Putamen (tissue), 1 donor: ENCODE measurements at regions not wholly inside any gene's neighbourhood (a gene's known extent, or its start where the extent isn't known, plus 50 kb on each side); places are given as distances from the start of the nearest gene placed in this dataset.

Experiments
- DNase-seq: peaks from one replicate; pipeline ENCODE4 v3.0.0-alpha.2; 2016; ENCODE audit warnings: low spot score

DNA sequence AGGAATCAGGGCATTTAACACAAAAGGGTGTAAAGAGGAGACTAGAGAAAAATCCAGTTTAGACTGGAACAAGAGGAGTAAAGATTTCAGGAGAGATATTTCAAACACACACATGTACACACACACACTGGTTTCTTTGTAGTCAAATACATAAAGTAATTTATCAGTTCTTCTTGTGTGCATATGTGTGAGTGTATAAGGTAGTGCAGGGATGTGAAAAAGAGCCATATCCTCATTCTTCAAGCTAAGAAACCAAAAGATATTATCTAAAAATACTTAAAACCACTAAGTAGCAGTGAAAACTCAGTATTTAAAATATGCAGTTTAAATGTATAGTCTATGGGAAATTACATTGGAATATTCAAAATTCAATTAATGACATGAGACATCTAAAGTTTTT lies 52.5 kb upstream of the CARD18 start:
- DNase-seq = no peak

- no peak for DNase-seq
Measured at GRCh38 chr11:105189581-105189980, 50.0 kb upstream of the CARD18 start.
